ENCODE measurements at regions not wholly inside any gene's neighbourhood (a gene's known extent, or its start where the extent isn't known, plus 50 kb on each side); places are given as distances from the start of the nearest gene placed in this dataset.

- no peak for TF ChIP-seq SP1 (IDR thresholded peaks at IDR 0.05; ENCODE audit: low read depth, low read length)
- TF ChIP-seq FOXM1 (IDR thresholded peaks at IDR 0.05; ENCODE audit: low read depth, low read length): no peak
- TF ChIP-seq POLR2A (IDR thresholded peaks at IDR 0.05; ENCODE audit: low read depth, low read length): no peak
- TF ChIP-seq CBX5 (IDR thresholded peaks at IDR 0.05; ENCODE audit: low read depth): no peak
- no peak for TF ChIP-seq PML (IDR thresholded peaks at IDR 0.05; ENCODE audit: low read length)
- TF ChIP-seq, protein P1, sequence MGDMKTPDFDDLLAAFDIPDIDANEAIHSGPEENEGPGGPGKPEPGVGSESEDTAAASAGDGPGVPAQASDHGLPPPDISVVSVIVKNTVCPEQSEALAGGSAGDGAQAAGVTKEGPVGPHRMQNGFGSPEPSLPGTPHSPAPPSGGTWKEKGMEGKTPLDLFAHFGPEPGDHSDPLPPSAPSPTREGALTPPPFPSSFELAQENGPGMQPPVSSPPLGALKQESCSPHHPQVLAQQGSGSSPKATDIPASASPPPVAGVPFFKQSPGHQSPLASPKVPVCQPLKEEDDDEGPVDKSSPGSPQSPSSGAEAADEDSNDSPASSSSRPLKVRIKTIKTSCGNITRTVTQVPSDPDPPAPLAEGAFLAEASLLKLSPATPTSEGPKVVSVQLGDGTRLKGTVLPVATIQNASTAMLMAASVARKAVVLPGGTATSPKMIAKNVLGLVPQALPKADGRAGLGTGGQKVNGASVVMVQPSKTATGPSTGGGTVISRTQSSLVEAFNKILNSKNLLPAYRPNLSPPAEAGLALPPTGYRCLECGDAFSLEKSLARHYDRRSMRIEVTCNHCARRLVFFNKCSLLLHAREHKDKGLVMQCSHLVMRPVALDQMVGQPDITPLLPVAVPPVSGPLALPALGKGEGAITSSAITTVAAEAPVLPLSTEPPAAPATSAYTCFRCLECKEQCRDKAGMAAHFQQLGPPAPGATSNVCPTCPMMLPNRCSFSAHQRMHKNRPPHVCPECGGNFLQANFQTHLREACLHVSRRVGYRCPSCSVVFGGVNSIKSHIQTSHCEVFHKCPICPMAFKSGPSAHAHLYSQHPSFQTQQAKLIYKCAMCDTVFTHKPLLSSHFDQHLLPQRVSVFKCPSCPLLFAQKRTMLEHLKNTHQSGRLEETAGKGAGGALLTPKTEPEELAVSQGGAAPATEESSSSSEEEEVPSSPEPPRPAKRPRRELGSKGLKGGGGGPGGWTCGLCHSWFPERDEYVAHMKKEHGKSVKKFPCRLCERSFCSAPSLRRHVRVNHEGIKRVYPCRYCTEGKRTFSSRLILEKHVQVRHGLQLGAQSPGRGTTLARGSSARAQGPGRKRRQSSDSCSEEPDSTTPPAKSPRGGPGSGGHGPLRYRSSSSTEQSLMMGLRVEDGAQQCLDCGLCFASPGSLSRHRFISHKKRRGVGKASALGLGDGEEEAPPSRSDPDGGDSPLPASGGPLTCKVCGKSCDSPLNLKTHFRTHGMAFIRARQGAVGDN (IDR thresholded peaks at IDR 0.05): no peak
- TF ChIP-seq NFYB (IDR thresholded peaks at IDR 0.05; ENCODE audit: insufficient read depth, low read depth, low read length): no peak
- TF ChIP-seq SMC3 (IDR thresholded peaks at IDR 0.05; ENCODE audit: borderline replicate concordance, low read length): no peak
- TF ChIP-seq, protein P2, sequence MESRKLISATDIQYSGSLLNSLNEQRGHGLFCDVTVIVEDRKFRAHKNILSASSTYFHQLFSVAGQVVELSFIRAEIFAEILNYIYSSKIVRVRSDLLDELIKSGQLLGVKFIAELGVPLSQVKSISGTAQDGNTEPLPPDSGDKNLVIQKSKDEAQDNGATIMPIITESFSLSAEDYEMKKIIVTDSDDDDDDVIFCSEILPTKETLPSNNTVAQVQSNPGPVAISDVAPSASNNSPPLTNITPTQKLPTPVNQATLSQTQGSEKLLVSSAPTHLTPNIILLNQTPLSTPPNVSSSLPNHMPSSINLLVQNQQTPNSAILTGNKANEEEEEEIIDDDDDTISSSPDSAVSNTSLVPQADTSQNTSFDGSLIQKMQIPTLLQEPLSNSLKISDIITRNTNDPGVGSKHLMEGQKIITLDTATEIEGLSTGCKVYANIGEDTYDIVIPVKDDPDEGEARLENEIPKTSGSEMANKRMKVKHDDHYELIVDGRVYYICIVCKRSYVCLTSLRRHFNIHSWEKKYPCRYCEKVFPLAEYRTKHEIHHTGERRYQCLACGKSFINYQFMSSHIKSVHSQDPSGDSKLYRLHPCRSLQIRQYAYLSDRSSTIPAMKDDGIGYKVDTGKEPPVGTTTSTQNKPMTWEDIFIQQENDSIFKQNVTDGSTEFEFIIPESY (IDR thresholded peaks at IDR 0.05): no peak
- TF ChIP-seq YY1 (IDR thresholded peaks at IDR 0.05; ENCODE audit: low read depth, low read length): no peak
- no peak for TF ChIP-seq TCF12 (IDR thresholded peaks at IDR 0.05; ENCODE audit: low read depth, low read length)
- TF ChIP-seq, protein P3, sequence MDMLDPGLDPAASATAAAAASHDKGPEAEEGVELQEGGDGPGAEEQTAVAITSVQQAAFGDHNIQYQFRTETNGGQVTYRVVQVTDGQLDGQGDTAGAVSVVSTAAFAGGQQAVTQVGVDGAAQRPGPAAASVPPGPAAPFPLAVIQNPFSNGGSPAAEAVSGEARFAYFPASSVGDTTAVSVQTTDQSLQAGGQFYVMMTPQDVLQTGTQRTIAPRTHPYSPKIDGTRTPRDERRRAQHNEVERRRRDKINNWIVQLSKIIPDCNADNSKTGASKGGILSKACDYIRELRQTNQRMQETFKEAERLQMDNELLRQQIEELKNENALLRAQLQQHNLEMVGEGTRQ (IDR thresholded peaks at IDR 0.05; ENCODE audit: borderline replicate concordance, low read depth, low read length): no peak
- no peak for TF ChIP-seq EP300 (IDR thresholded peaks at IDR 0.05; ENCODE audit: borderline replicate concordance in 1 of 2, control insufficient read depth in 1 of 2, low read depth in 2 of 2, low read length in 2 of 2)
- TF ChIP-seq TCF7 (IDR thresholded peaks at IDR 0.05; ENCODE audit: borderline replicate concordance): no peak
These were observed 97.2 kb downstream of the NAV1 start for GRCh38 chr1:201636097-201636496.

Data from GM12878 (cell line).